SK-N-SH treated with all-trans-retinoic acid at 6 μM for 48 hours (cell line): ENCODE measurements at regions not wholly inside any gene's neighbourhood (a gene's known extent, or its start where the extent isn't known, plus 50 kb on each side); places are given as distances from the start of the nearest gene placed in this dataset.

Experiments used
- ZFP3 ChIP-seq: fragments of 250-450 bp; sonication (Bioruptor Pico); IDR thresholded peaks from 2 replicates; pipeline ENCODE4 v1.5.0; 2020; ENCODE audit warnings: mild to moderate bottlenecking, moderate library complexity
- TF ChIP-seq, protein P1 (sequence below): fragments of 250-450 bp; sonication (Bioruptor Pico); IDR thresholded peaks from 2 replicates; pipeline ENCODE4 v1.5.0; 2020; ENCODE audit warnings: mild to moderate bottlenecking, moderate library complexity

DNA sequence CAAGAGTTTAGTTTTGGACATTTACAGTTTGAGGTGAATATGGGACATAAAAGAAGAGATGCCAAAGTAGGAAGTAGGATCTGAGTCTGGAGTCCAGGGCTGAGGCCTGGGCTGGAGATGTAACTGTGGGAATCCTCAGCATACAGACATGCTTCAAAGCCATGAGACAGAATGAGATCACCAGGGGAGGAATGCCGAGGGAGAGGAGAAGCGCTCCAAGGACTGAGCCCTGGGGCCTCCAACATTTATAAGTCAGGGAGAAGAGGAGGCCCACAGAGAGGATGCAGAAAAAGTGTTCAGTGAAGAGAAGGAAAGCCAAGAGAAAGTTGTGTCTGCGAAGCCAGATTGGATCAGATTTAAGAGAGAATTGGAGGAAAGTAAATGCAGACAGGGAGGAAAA, 277.5 kb upstream of the MYOCD start:
- no peak for TF ChIP-seq ZFP3 (CRISPR knock-in tag)
- TF ChIP-seq, protein P1, sequence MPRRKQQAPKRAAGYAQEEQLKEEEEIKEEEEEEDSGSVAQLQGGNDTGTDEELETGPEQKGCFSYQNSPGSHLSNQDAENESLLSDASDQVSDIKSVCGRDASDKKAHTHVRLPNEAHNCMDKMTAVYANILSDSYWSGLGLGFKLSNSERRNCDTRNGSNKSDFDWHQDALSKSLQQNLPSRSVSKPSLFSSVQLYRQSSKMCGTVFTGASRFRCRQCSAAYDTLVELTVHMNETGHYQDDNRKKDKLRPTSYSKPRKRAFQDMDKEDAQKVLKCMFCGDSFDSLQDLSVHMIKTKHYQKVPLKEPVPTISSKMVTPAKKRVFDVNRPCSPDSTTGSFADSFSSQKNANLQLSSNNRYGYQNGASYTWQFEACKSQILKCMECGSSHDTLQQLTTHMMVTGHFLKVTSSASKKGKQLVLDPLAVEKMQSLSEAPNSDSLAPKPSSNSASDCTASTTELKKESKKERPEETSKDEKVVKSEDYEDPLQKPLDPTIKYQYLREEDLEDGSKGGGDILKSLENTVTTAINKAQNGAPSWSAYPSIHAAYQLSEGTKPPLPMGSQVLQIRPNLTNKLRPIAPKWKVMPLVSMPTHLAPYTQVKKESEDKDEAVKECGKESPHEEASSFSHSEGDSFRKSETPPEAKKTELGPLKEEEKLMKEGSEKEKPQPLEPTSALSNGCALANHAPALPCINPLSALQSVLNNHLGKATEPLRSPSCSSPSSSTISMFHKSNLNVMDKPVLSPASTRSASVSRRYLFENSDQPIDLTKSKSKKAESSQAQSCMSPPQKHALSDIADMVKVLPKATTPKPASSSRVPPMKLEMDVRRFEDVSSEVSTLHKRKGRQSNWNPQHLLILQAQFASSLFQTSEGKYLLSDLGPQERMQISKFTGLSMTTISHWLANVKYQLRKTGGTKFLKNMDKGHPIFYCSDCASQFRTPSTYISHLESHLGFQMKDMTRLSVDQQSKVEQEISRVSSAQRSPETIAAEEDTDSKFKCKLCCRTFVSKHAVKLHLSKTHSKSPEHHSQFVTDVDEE (CRISPR knock-in tag) = no peak
